GM13977 (cell line): ENCODE measurements at regions not wholly inside any gene's neighbourhood (a gene's known extent, or its start where the extent isn't known, plus 50 kb on each side); places are given as distances from the start of the nearest gene placed in this dataset.

ENCODE experiments used
- DNase-seq: peaks from one replicate; pipeline ENCODE4 v3.0.0; 2012; ENCODE audit warnings: low spot score
- CTCF ChIP-seq: IDR thresholded peaks from 2 replicates; pipeline ENCODE4 v1.5.1; 2012; ENCODE audit warnings: mild to moderate bottlenecking, control low read depth; ENCODE audit not compliant: insufficient read depth; ENCODE audit errors: extremely low read depth, missing control alignments
- in situ Hi-C: fragments of 300-500 bp; cut with MboI; formaldehyde crosslinking; loops from one replicate; pipeline ENCODE4 v1.12.0; 2022; ENCODE audit warnings: low sequenced_read_pairs, low pct_unique_long_range_greater_than_20kb, mixed read lengths, inconsistent platforms; ENCODE audit not compliant: unreplicated experiment

GRCh38 chr4:93888308-93888707, 59.8 kb downstream of the ATOH1 start:
- in situ Hi-C loops: no loop called here
- no peak for TF ChIP-seq CTCF
- no peak for DNase-seq

GRCh38 chr4:93888768-93889167, 60.2 kb downstream of the ATOH1 start:
- TF ChIP-seq CTCF: no peak
- no peak for DNase-seq

GRCh38 chr4:93891244-93891643, 62.7 kb downstream of the ATOH1 start:
- in situ Hi-C loops: no loop called here
- no peak for TF ChIP-seq CTCF
- no peak for DNase-seq

More at GRCh38 chr4:93888768-93889167, 60.2 kb downstream of the ATOH1 start:
- in situ Hi-C loops: no loop called here

GRCh38 chr4:93894995-93895394, 66.4 kb downstream of the ATOH1 start:
- in situ Hi-C loops: no loop called here
- TF ChIP-seq CTCF: no peak
- no peak for DNase-seq

- TF ChIP-seq CTCF: no peak
- in situ Hi-C loops: no loop called here
- DNase-seq: no peak
Observed at GRCh38 chr4:93896516-93896915, 68.0 kb downstream of the ATOH1 start.

- no peak for DNase-seq
- peak; percentile 43 for TF ChIP-seq CTCF
- in situ Hi-C loops: no loop called here
Observed at GRCh38 chr4:93897559-93897958, 69.0 kb downstream of the ATOH1 start.

GRCh38 chr4:93908778-93909177, 80.2 kb downstream of the ATOH1 start:
- TF ChIP-seq CTCF: no peak
- in situ Hi-C loops: no loop called here
- no peak for DNase-seq
